ENCODE measurements at regions not wholly inside any gene's neighbourhood (a gene's known extent, or its start where the extent isn't known, plus 50 kb on each side); places are given as distances from the start of the nearest gene placed in this dataset.

GRCh38 chr2:126253669-126254068 is 402.3 kb upstream of the GYPC start:
- no peak for TF ChIP-seq POLR2A (IDR thresholded peaks at IDR 0.05; ENCODE audit: low read depth, low read length)
- TF ChIP-seq TCF12 (IDR thresholded peaks at IDR 0.05; ENCODE audit: low read depth, low read length) = no peak
- TF ChIP-seq, protein P1, sequence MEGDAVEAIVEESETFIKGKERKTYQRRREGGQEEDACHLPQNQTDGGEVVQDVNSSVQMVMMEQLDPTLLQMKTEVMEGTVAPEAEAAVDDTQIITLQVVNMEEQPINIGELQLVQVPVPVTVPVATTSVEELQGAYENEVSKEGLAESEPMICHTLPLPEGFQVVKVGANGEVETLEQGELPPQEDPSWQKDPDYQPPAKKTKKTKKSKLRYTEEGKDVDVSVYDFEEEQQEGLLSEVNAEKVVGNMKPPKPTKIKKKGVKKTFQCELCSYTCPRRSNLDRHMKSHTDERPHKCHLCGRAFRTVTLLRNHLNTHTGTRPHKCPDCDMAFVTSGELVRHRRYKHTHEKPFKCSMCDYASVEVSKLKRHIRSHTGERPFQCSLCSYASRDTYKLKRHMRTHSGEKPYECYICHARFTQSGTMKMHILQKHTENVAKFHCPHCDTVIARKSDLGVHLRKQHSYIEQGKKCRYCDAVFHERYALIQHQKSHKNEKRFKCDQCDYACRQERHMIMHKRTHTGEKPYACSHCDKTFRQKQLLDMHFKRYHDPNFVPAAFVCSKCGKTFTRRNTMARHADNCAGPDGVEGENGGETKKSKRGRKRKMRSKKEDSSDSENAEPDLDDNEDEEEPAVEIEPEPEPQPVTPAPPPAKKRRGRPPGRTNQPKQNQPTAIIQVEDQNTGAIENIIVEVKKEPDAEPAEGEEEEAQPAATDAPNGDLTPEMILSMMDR (IDR thresholded peaks at IDR 0.05 in 2 of 3, conservative IDR thresholded peaks at IDR 0.05 in 1 of 3; ENCODE audit: control insufficient read depth in 2 of 3, extremely low read depth in 1 of 3, insufficient read depth in 1 of 3, low read depth in 3 of 3, low read length in 3 of 3) = no peak
- TF ChIP-seq ZBTB11 (CRISPR knock-in tag; IDR thresholded peaks at IDR 0.05) = no peak
- no peak for TF ChIP-seq KDM1A (IDR thresholded peaks at IDR 0.05; ENCODE audit: borderline replicate concordance)

Measured in GM12878 (cell line).